Liver (tissue), 8 donors: ENCODE measurements at regions not wholly inside any gene's neighbourhood (a gene's known extent, or its start where the extent isn't known, plus 50 kb on each side); places are given as distances from the start of the nearest gene placed in this dataset.

Experiments used
- DNase-seq: peaks from one replicate; pipeline ENCODE4 v3.0.0-alpha.2; 2017; ENCODE audit warnings: low spot score
- H3K27ac ChIP-seq, 2 donors: one replicate each; pipeline ENCODE4 v1.7.0; 2013; ENCODE audit warnings: inconsistent platforms in 2 of 2, low read length in 2 of 2, control low read depth in 1 of 2, low read depth in 1 of 2, mild to moderate bottlenecking in 1 of 2
- H3K27me3 ChIP-seq, 4 donors: one replicate each; pipeline versions ENCODE4 v1.6.1 to v1.7.0; 2013; ENCODE audit warnings: low read length in 3 of 4, inconsistent platforms in 1 of 4, mild to moderate bottlenecking in 1 of 4, moderate library complexity in 1 of 4; ENCODE audit not compliant: control insufficient read depth in 4 of 4, insufficient read depth in 4 of 4
- H3K36me3 ChIP-seq, 4 donors: one replicate each; pipeline versions ENCODE4 v1.6.1 to v1.7.0; 2013; ENCODE audit warnings: low read length in 3 of 4, mild to moderate bottlenecking in 3 of 4, low read depth in 1 of 4, moderate library complexity in 1 of 4; ENCODE audit not compliant: control insufficient read depth in 4 of 4, insufficient read depth in 3 of 4
- H3K4me1 ChIP-seq, 4 donors: one replicate each; pipeline versions ENCODE4 v1.6.1 to v1.7.0; 2013; ENCODE audit warnings: low read length in 3 of 4, mild to moderate bottlenecking in 3 of 4, moderate library complexity in 1 of 4; ENCODE audit not compliant: control insufficient read depth in 4 of 4, insufficient read depth in 4 of 4
- H3K4me3 ChIP-seq, 3 donors: one replicate each; pipeline versions ENCODE4 v1.6.1 to v1.7.0; 2013; ENCODE audit warnings: low read length in 3 of 3, control low read depth in 1 of 3, low read depth in 1 of 3, mild to moderate bottlenecking in 1 of 3
- H3K9ac ChIP-seq, 2 donors: one replicate each; pipeline ENCODE4 v1.7.0; 2013; ENCODE audit warnings: low read length in 2 of 2, mild to moderate bottlenecking in 2 of 2, moderate library complexity in 2 of 2, control low read depth in 1 of 2, low read depth in 1 of 2
- H3K9me3 ChIP-seq, 4 donors: one replicate each; pipeline versions ENCODE4 v1.6.1 to v1.7.0; 2013; ENCODE audit warnings: low read length in 3 of 4; ENCODE audit not compliant: control insufficient read depth in 4 of 4
- ATF3 ChIP-seq: IDR thresholded peaks from 2 replicates; pipeline ENCODE4 v1.6.1; 2016; ENCODE audit warnings: antibody characterized with exemption
- EGR1 ChIP-seq, 2 donors: IDR thresholded peaks; 2 replicates each; pipeline ENCODE4 v1.6.1; 2016 to 2018; ENCODE audit warnings: antibody characterized with exemption in 2 of 2, low read depth in 2 of 2
- FOXA1 ChIP-seq: IDR thresholded peaks from 2 replicates; pipeline ENCODE4 v1.6.1; 2016; ENCODE audit warnings: antibody characterized with exemption
- FOXA2 ChIP-seq: IDR thresholded peaks from 2 replicates; pipeline ENCODE4 v1.6.1; 2016; ENCODE audit warnings: antibody characterized with exemption
- HNF4A ChIP-seq, 2 donors: conservative IDR thresholded peaks; 2 replicates each; pipeline ENCODE4 v1.6.1; 2016; ENCODE audit warnings: antibody characterized with exemption in 2 of 2, mild to moderate bottlenecking in 2 of 2
- HNF4G ChIP-seq: IDR thresholded peaks from 2 replicates; pipeline ENCODE4 v1.6.1; 2016; ENCODE audit warnings: antibody characterized with exemption
- JUND ChIP-seq, 2 donors: IDR thresholded peaks; 2 replicates each; pipeline ENCODE4 v1.6.1; 2016; ENCODE audit warnings: antibody characterized with exemption in 2 of 2
- MAX ChIP-seq: IDR thresholded peaks from 2 replicates; pipeline ENCODE4 v1.6.1; 2016; ENCODE audit warnings: antibody characterized with exemption
- NR2F2 ChIP-seq: IDR thresholded peaks from 2 replicates; pipeline ENCODE4 v1.6.1; 2016; ENCODE audit warnings: antibody characterized with exemption
- RAD21 ChIP-seq, 2 donors: IDR thresholded peaks; 2 replicates each; pipeline ENCODE4 v1.6.1; 2016; ENCODE audit warnings: antibody characterized with exemption in 2 of 2, mild to moderate bottlenecking in 2 of 2
- RXRA ChIP-seq, 2 donors: IDR thresholded peaks; 2 replicates each; pipeline ENCODE4 v1.6.1; 2017 to 2018; ENCODE audit warnings: antibody characterized with exemption in 2 of 2, mild to moderate bottlenecking in 1 of 2
- SP1 ChIP-seq: IDR thresholded peaks from 2 replicates; pipeline ENCODE4 v1.6.1; 2018; ENCODE audit warnings: antibody characterized with exemption, mild to moderate bottlenecking
- TAF1 ChIP-seq: conservative IDR thresholded peaks from 2 replicates; pipeline ENCODE4 v1.6.1; 2016; ENCODE audit warnings: antibody characterized with exemption, mild to moderate bottlenecking
- YY1 ChIP-seq: IDR thresholded peaks from 2 replicates; pipeline ENCODE4 v1.6.1; 2016; ENCODE audit warnings: antibody characterized with exemption, mild to moderate bottlenecking
- WGBS: extraction: QIAGEN DNeasy Blood & Tissue Kit; methylation state at CpG from one replicate; pipeline ENCODE4 v1.1.7; 2013; 5-methylcytosine and 5-hydroxymethylcytosine counted together
- TF ChIP-seq, protein P1 (sequence below): IDR thresholded peaks from 2 replicates; pipeline ENCODE4 v1.6.1; 2016; ENCODE audit warnings: antibody characterized with exemption, mild to moderate bottlenecking
- TF ChIP-seq, protein P2 (sequence below): IDR thresholded peaks from 2 replicates; pipeline ENCODE4 v1.6.1; 2016; ENCODE audit warnings: antibody characterized with exemption
- TF ChIP-seq, protein P3 (sequence below): fragments of 150-350 bp; IDR thresholded peaks from 2 replicates; pipeline ENCODE4 v1.5.1; 2017; ENCODE audit warnings: improper control_type of control experiment, low read depth, low read length; ENCODE audit not compliant: missing input control
- donor health status: healthy.
- donor health status: healthy.
- donor health status: healthy.
- donor health status: healthy.
- donor health status: healthy.

DNA sequence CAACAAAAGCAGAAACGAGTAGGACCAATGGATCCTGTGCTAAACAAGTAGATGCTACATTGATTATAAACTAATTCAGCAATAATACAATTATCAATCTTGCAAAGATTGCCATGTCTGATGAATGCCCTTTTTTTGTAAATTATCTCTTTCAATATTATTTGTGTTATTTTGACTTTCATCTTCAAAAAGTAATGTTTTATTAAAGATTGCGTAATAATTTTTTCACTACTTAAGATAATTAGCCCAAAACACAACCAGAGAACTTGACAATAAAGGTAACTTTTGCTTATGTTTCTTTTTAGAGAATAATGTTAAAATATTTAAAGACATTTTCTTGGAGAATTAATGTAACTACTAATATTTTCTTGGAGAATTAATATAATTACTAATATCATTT is 553.8 kb upstream of the VSTM2A start (continued):
- TF ChIP-seq, protein P1, sequence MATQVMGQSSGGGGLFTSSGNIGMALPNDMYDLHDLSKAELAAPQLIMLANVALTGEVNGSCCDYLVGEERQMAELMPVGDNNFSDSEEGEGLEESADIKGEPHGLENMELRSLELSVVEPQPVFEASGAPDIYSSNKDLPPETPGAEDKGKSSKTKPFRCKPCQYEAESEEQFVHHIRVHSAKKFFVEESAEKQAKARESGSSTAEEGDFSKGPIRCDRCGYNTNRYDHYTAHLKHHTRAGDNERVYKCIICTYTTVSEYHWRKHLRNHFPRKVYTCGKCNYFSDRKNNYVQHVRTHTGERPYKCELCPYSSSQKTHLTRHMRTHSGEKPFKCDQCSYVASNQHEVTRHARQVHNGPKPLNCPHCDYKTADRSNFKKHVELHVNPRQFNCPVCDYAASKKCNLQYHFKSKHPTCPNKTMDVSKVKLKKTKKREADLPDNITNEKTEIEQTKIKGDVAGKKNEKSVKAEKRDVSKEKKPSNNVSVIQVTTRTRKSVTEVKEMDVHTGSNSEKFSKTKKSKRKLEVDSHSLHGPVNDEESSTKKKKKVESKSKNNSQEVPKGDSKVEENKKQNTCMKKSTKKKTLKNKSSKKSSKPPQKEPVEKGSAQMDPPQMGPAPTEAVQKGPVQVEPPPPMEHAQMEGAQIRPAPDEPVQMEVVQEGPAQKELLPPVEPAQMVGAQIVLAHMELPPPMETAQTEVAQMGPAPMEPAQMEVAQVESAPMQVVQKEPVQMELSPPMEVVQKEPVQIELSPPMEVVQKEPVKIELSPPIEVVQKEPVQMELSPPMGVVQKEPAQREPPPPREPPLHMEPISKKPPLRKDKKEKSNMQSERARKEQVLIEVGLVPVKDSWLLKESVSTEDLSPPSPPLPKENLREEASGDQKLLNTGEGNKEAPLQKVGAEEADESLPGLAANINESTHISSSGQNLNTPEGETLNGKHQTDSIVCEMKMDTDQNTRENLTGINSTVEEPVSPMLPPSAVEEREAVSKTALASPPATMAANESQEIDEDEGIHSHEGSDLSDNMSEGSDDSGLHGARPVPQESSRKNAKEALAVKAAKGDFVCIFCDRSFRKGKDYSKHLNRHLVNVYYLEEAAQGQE = no peak
- TF ChIP-seq JUND (IDR thresholded peaks at IDR 0.05) = no peak

GRCh38 chr7:53993224-53993623 is 549.0 kb upstream of the VSTM2A start:
- Histone ChIP-seq H3K27me3 (no peaks in the 10 kb centered on the region), H3K27ac (no peak overlapping the region), H3K4me3 (no peak overlapping the region), H3K4me1 (no peaks in the 10 kb centered on the region), H3K9ac (no peak overlapping the region), H3K9me3 (no peaks in the 10 kb centered on the region), H3K36me3 (no peaks in the 10 kb centered on the region)
- 74% methylated on average over 3 of the region's 3 CpGs for WGBS
- TF ChIP-seq, protein P2, sequence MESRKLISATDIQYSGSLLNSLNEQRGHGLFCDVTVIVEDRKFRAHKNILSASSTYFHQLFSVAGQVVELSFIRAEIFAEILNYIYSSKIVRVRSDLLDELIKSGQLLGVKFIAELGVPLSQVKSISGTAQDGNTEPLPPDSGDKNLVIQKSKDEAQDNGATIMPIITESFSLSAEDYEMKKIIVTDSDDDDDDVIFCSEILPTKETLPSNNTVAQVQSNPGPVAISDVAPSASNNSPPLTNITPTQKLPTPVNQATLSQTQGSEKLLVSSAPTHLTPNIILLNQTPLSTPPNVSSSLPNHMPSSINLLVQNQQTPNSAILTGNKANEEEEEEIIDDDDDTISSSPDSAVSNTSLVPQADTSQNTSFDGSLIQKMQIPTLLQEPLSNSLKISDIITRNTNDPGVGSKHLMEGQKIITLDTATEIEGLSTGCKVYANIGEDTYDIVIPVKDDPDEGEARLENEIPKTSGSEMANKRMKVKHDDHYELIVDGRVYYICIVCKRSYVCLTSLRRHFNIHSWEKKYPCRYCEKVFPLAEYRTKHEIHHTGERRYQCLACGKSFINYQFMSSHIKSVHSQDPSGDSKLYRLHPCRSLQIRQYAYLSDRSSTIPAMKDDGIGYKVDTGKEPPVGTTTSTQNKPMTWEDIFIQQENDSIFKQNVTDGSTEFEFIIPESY = no peak
- TF ChIP-seq FOXA2 (no peak), SP1 (no peak), JUND (IDR thresholded peaks at IDR 0.05) (no peak)
- no peak for DNase-seq

- H3K27me3 ChIP-seq = no peaks in the 10 kb centered on the region
- H3K9ac ChIP-seq = no peak overlapping the region
- no peaks in the 10 kb centered on the region for H3K9me3 ChIP-seq
- no peaks in the 10 kb centered on the region for H3K4me1 ChIP-seq
- no peak overlapping the region for H3K27ac ChIP-seq
- no peaks in the 10 kb centered on the region for H3K36me3 ChIP-seq
- no peak overlapping the region for H3K4me3 ChIP-seq
- no peak for TF ChIP-seq RXRA (IDR thresholded peaks at IDR 0.05)
- TF ChIP-seq YY1 = no peak
- no peak for TF ChIP-seq EGR1 (IDR thresholded peaks at IDR 0.05; ENCODE audit: low read depth in 2 of 2)
- TF ChIP-seq NR2F2 = no peak
- no peak for TF ChIP-seq SP1
- TF ChIP-seq, protein P1 = no peak
- TF ChIP-seq HNF4A (conservative IDR thresholded peaks at IDR 0.05) = no peak
- TF ChIP-seq JUND (IDR thresholded peaks at IDR 0.05) = no peak
- TF ChIP-seq, protein P3, sequence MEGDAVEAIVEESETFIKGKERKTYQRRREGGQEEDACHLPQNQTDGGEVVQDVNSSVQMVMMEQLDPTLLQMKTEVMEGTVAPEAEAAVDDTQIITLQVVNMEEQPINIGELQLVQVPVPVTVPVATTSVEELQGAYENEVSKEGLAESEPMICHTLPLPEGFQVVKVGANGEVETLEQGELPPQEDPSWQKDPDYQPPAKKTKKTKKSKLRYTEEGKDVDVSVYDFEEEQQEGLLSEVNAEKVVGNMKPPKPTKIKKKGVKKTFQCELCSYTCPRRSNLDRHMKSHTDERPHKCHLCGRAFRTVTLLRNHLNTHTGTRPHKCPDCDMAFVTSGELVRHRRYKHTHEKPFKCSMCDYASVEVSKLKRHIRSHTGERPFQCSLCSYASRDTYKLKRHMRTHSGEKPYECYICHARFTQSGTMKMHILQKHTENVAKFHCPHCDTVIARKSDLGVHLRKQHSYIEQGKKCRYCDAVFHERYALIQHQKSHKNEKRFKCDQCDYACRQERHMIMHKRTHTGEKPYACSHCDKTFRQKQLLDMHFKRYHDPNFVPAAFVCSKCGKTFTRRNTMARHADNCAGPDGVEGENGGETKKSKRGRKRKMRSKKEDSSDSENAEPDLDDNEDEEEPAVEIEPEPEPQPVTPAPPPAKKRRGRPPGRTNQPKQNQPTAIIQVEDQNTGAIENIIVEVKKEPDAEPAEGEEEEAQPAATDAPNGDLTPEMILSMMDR = no peak
- no peak for TF ChIP-seq FOXA1
- TF ChIP-seq, protein P2 = no peak
- TF ChIP-seq ATF3 = no peak
- TF ChIP-seq MAX = no peak
- TF ChIP-seq TAF1 = no peak
- no peak for TF ChIP-seq RAD21 (IDR thresholded peaks at IDR 0.05)
- TF ChIP-seq HNF4G = no peak
- no peak for DNase-seq
- WGBS = 67% methylated on average over 1 of the region's 1 CpG
Observed at GRCh38 chr7:53996876-53997275, 545.3 kb upstream of the VSTM2A start.
